HCT116 (cell line): ENCODE measurements at regions not wholly inside any gene's neighbourhood (a gene's known extent, or its start where the extent isn't known, plus 50 kb on each side); places are given as distances from the start of the nearest gene placed in this dataset.

Experiments
- ATAC-seq: fragments of 200-7000 bp; cut with Tn5 transposase; 2 replicates; pipeline ENCODE4 v1.9.1; 2020; ENCODE audit warnings: mild to moderate bottlenecking, moderate library complexity
- BruUV-seq: library from RNA; stranded (reverse); fragments of 400-500 nt; replicated peaks from 2 replicates; lab custom pipeline; 2021; lab: Mats Ljungman, UMichigan
- CTCF ChIA-PET: fragments of 300-600 bp; sonication (Branson Sonifier 250); formaldehyde crosslinking; loops from one replicate; lab custom pipeline; 2021; ENCODE audit warnings: antibody characterized with exemption; lab: Charles Lee
- POLR2A ChIA-PET: fragments of 300-600, 350-600 bp; sonication (Branson Sonifier 250); formaldehyde crosslinking; loops from one replicate; lab custom pipeline; 2021; ENCODE audit warnings: antibody characterized with exemption; lab: Charles Lee
- RAD21 ChIA-PET, 2 experiments: fragments of 300-600 bp; sonication (Branson Sonifier 250); formaldehyde crosslinking; loops; one replicate each; lab custom pipeline; 2023; ENCODE audit warnings: low total read pairs in 2 of 2; ENCODE audit not compliant: uncharacterized antibody in 2 of 2, unreplicated experiment in 2 of 2, low non-redundant PET in 1 of 2; lab: Charles Lee
- DNase-seq: peaks from one replicate; pipeline ENCODE4 v3.0.0-alpha.2; 2010; ENCODE audit warnings: low read depth, low spot score
- H2AFZ ChIP-seq: fragments of 200-600 bp; shearing (Covaris generic), sonication (generic); 2 replicates; pipeline ENCODE4 v1.6.1; 2017; ENCODE audit warnings: low read depth, mixed run types, mixed read lengths, antibody characterized with exemption, low read length; ENCODE audit not compliant: poor library complexity, severe bottlenecking
- H3K27ac ChIP-seq: 2 replicates; pipeline ENCODE4 v1.5.1; 2012; ENCODE audit warnings: low read depth, low read length
- H3K27me3 ChIP-seq: fragments of 200-600 bp; sonication (generic); 2 replicates; pipeline ENCODE4 v1.6.1; 2016; ENCODE audit warnings: mixed run types, low read length, mixed read lengths; ENCODE audit not compliant: insufficient read depth
- H3K36me3 ChIP-seq, 2 experiments: fragments of 200-500 bp in 1 of 2; fragments of 200-600 bp in 1 of 2; sonication (Bioruptor generic) in 1 of 2; sonication (generic) in 1 of 2; 2 replicates each; pipeline versions ENCODE4 v1.5.1 to v1.6.1; 2014 to 2016; ENCODE audit warnings: low read length in 2 of 2, inconsistent platforms in 1 of 2, mixed read lengths in 1 of 2, mixed run types in 1 of 2; ENCODE audit not compliant: insufficient read depth in 2 of 2, control insufficient read depth in 1 of 2
- H3K4me1 ChIP-seq, 2 experiments: fragments of 200-600 bp in 1 of 2; sonication (generic) in 1 of 2; 2 replicates each; pipeline versions ENCODE4 v1.5.1 to v1.6.1; 2012 to 2017; ENCODE audit warnings: low read length in 2 of 2, inconsistent platforms in 1 of 2, mild to moderate bottlenecking in 1 of 2, mixed read lengths in 1 of 2, mixed run types in 1 of 2, moderate library complexity in 1 of 2; ENCODE audit not compliant: insufficient read depth in 2 of 2, control insufficient read depth in 1 of 2
- H3K4me2 ChIP-seq: fragments of 200-600 bp; sonication (generic); 2 replicates; pipeline ENCODE4 v1.6.1; 2017; ENCODE audit warnings: mixed run types, low read length, mixed read lengths
- H3K4me3 ChIP-seq, 2 experiments: fragments of 200-600 bp in 1 of 2; sonication (generic) in 1 of 2; replicated peaks in 1 of 2; 2 replicates each; pipeline ENCODE4 v1.5.1; 2011 to 2016; ENCODE audit warnings: low read length in 2 of 2, control low read depth in 1 of 2, low read depth in 1 of 2, mild to moderate bottlenecking in 1 of 2, mixed read lengths in 1 of 2, mixed run types in 1 of 2
- H3K79me2 ChIP-seq: fragments of 200-600 bp; sonication (generic); 2 replicates; pipeline ENCODE4 v1.6.1; 2017; ENCODE audit warnings: mild to moderate bottlenecking, mixed run types, low read length, moderate library complexity, mixed read lengths; ENCODE audit not compliant: insufficient read depth
- H3K9ac ChIP-seq: fragments of 200-600 bp; sonication (generic); 2 replicates; pipeline ENCODE4 v1.6.1; 2016; ENCODE audit warnings: low read length, mixed read lengths
- H3K9me2 ChIP-seq: fragments of 200-600 bp; sonication (generic), shearing (Covaris generic); 2 replicates; pipeline ENCODE4 v1.6.1; 2017; ENCODE audit warnings: mixed run types, mild to moderate bottlenecking, moderate library complexity; ENCODE audit not compliant: insufficient read depth
- H3K9me3 ChIP-seq, 2 experiments: fragments of 200-500 bp in 1 of 2; fragments of 200-600 bp in 1 of 2; sonication (Bioruptor generic) in 1 of 2; sonication (generic) in 1 of 2; 2 replicates each; pipeline ENCODE4 v1.6.1; 2014 to 2017; ENCODE audit warnings: low read length in 2 of 2, mixed read lengths in 2 of 2, inconsistent platforms in 1 of 2, low read depth in 1 of 2, mild to moderate bottlenecking in 1 of 2, mixed run types in 1 of 2, moderate library complexity in 1 of 2; ENCODE audit not compliant: control insufficient read depth in 1 of 2, insufficient read depth in 1 of 2
- H4K20me1 ChIP-seq: fragments of 200-600 bp; sonication (generic), shearing (Covaris generic); 2 replicates; pipeline ENCODE4 v1.6.1; 2017; ENCODE audit warnings: mixed run types, mild to moderate bottlenecking, moderate library complexity; ENCODE audit not compliant: insufficient read depth
- ATF3 ChIP-seq: IDR thresholded peaks from 2 replicates; pipeline ENCODE4 v1.6.1; 2012
- CEBPB ChIP-seq: IDR thresholded peaks from 2 replicates; pipeline ENCODE4 v1.6.1; 2012; ENCODE audit warnings: low read depth
- JUND ChIP-seq: IDR thresholded peaks from 2 replicates; pipeline ENCODE4 v1.6.1; 2012
- MAX ChIP-seq: IDR thresholded peaks from 2 replicates; pipeline ENCODE4 v1.6.1; 2012
- ZFX ChIP-seq: fragments of 450-650 bp; IDR thresholded peaks from 2 replicates; pipeline ENCODE4 v1.6.1; 2017
- intact Hi-C: fragments of 100-400 bp; cut with micrococcal nuclease; formaldehyde crosslinking; loops from 2 replicates; pipeline ENCODE4 v1.10.0; 2022

GRCh38 chr18:26705757-26706156 lies 157.4 kb upstream of the KCTD1 start:
- no peak overlapping the region for H3K4me2 ChIP-seq
- POLR2A ChIA-PET: no interaction called here
- H3K9ac ChIP-seq: no peak overlapping the region
- peaks cover 29% of the 10 kb centered on the region for H3K27me3 ChIP-seq
- H3K4me1 ChIP-seq: no peaks in the 10 kb centered on the region
- no peak for DNase-seq
- H3K4me3 ChIP-seq: no peak overlapping the region
- CTCF ChIA-PET: no interaction called here
- H3K27ac ChIP-seq: no peak overlapping the region
- no peak for TF ChIP-seq CEBPB
- no peak for ATAC-seq
- no peaks in the 10 kb centered on the region for H3K36me3 ChIP-seq
- no peaks in the 10 kb centered on the region for H3K9me3 ChIP-seq
- no peaks in the 10 kb centered on the region for H4K20me1 ChIP-seq
- H2AFZ ChIP-seq: no peak overlapping the region
- RAD21 ChIA-PET: no interaction called here
- no TSS peak for BruUV-seq
- intact Hi-C loops: no loop called here
- no peaks in the 10 kb centered on the region for H3K79me2 ChIP-seq
- H3K9me2 ChIP-seq: no peaks in the 10 kb centered on the region

- no peaks in the 10 kb centered on the region for H3K9me2 ChIP-seq
- H3K36me3 ChIP-seq: no peaks in the 10 kb centered on the region
- no TSS peak for BruUV-seq
- DNase-seq (no peak), ATAC-seq (peak; percentile 72)
- TF ChIP-seq ZFX: no peak
- no peak for TF ChIP-seq ATF3
- no peak for TF ChIP-seq JUND
- no peak for TF ChIP-seq MAX
- no peak overlapping the region for H3K4me3 ChIP-seq
- ChIA-PET CTCF (no interaction called here), POLR2A (no interaction called here), RAD21 (no interaction called here)
- peaks cover 25% of the 10 kb centered on the region for H3K27me3 ChIP-seq
- no peaks in the 10 kb centered on the region for H3K4me1 ChIP-seq
- no peaks in the 10 kb centered on the region for H3K9me3 ChIP-seq
- H3K27ac ChIP-seq: no peak overlapping the region
- H3K4me2 ChIP-seq: no peak overlapping the region
- no peaks in the 10 kb centered on the region for H3K79me2 ChIP-seq
- H3K9ac ChIP-seq: no peak overlapping the region
- no peak overlapping the region for H2AFZ ChIP-seq
- H4K20me1 ChIP-seq: no peaks in the 10 kb centered on the region
- intact Hi-C loops: no loop called here
Observed at GRCh38 chr18:26703170-26703930, 155.0 kb upstream of the KCTD1 start.
